Caco-2 (cell line): ENCODE measurements at regions not wholly inside any gene's neighbourhood (a gene's known extent, or its start where the extent isn't known, plus 50 kb on each side); places are given as distances from the start of the nearest gene placed in this dataset.

Experiments used
- BruUV-seq: library from RNA; stranded (reverse); fragments of 400-500 nt; replicated peaks from 2 replicates; lab custom pipeline; 2021; lab: Mats Ljungman, UMichigan
- CTCF ChIA-PET: fragments of 300-600 bp; sonication (Branson Sonifier 250); formaldehyde crosslinking; loops from one replicate; lab custom pipeline; 2022; ENCODE audit warnings: antibody characterized with exemption; lab: Charles Lee
- POLR2A ChIA-PET: fragments of 300-600 bp; sonication (Branson Sonifier 250); formaldehyde crosslinking; loops from one replicate; lab custom pipeline; 2022; ENCODE audit warnings: antibody characterized with exemption; lab: Charles Lee
- DNase-seq, 2 experiments: peaks; one replicate each; pipeline versions ENCODE4 v3.0.0 to v3.0.0-alpha.2; 2020 to 2022
- H3K27me3 ChIP-seq: replicated peaks from 2 replicates; pipeline ENCODE4 v1.6.0; 2011; ENCODE audit warnings: low read length; ENCODE audit not compliant: control insufficient read depth, insufficient read depth
- H3K36me3 ChIP-seq: 2 replicates; pipeline ENCODE4 v1.5.1; 2011; ENCODE audit warnings: low read length; ENCODE audit not compliant: control insufficient read depth, insufficient read depth
- H3K4me1 ChIP-seq: fragments of 250-450 bp; sonication (Bioruptor Pico); 2 replicates; pipeline ENCODE4 v1.5.1; 2020; ENCODE audit warnings: mild to moderate bottlenecking
- H3K4me3 ChIP-seq: 2 replicates; pipeline ENCODE4 v1.5.1; 2011; ENCODE audit warnings: low read depth, mild to moderate bottlenecking, control low read depth, low read length
- H3K9me3 ChIP-seq: fragments of 250-450 bp; sonication (Bioruptor Pico); 2 replicates; pipeline ENCODE4 v1.5.1; 2020; ENCODE audit warnings: mild to moderate bottlenecking, moderate library complexity
- H3K27ac Mint-ChIP-seq: one replicate; pipeline ENCODE4 v1.8.0; 2022; ENCODE audit warnings: mixed read lengths; ENCODE audit not compliant: unreplicated experiment
- H3K27me3 Mint-ChIP-seq: one replicate; pipeline ENCODE4 v1.8.0; 2022; ENCODE audit warnings: mixed read lengths; ENCODE audit not compliant: insufficient read depth, unreplicated experiment
- H3K36me3 Mint-ChIP-seq: one replicate; pipeline ENCODE4 v1.8.0; 2022; ENCODE audit warnings: mild to moderate bottlenecking, mixed read lengths; ENCODE audit not compliant: insufficient read depth, unreplicated experiment
- H3K4me1 Mint-ChIP-seq: one replicate; pipeline ENCODE4 v1.8.0; 2022; ENCODE audit warnings: low read depth, mixed read lengths; ENCODE audit not compliant: unreplicated experiment
- H3K4me3 Mint-ChIP-seq: one replicate; pipeline ENCODE4 v1.8.0; 2022; ENCODE audit warnings: mild to moderate bottlenecking, moderate library complexity, mixed read lengths; ENCODE audit not compliant: unreplicated experiment
- H3K9me3 Mint-ChIP-seq: one replicate; pipeline ENCODE4 v1.8.0; 2022; ENCODE audit warnings: mixed read lengths; ENCODE audit not compliant: unreplicated experiment
- intact Hi-C: fragments of 100-400 bp; cut with micrococcal nuclease; formaldehyde crosslinking; loops from one replicate; pipeline ENCODE4 v1.10.0; 2022; ENCODE audit not compliant: unreplicated experiment
- TF ChIP-seq, protein P1 (sequence below), 2 experiments: fragments of 200-600 bp in 1 of 2; IDR thresholded peaks; 1 replicate in 1 of 2; 2 replicates in 1 of 2; pipeline versions ENCODE4 v1.5.1 to v1.8.0; 2011 to 2022; ENCODE audit warnings: antibody characterized with exemption in 1 of 2, control low read depth in 1 of 2, inconsistent platforms in 1 of 2, low read depth in 1 of 2, low read length in 1 of 2, mild to moderate bottlenecking in 1 of 2, moderate library complexity in 1 of 2; ENCODE audit not compliant: insufficient read depth in 1 of 2, severe bottlenecking in 1 of 2, unreplicated experiment in 1 of 2

GRCh38 chr3:74664606-74665005 is 50.1 kb upstream of the CNTN3 start:
- no peaks in the 10 kb centered on the region for H3K27me3 ChIP-seq
- H3K4me1 Mint-ChIP-seq, result no peaks in the 10 kb centered on the region
- H3K4me3 Mint-ChIP-seq, result no peak overlapping the region
- no peaks in the 10 kb centered on the region for H3K36me3 ChIP-seq
- H3K4me3 ChIP-seq, result no peak overlapping the region
- intact Hi-C loops, result no loop called here
- TF ChIP-seq, protein P1, sequence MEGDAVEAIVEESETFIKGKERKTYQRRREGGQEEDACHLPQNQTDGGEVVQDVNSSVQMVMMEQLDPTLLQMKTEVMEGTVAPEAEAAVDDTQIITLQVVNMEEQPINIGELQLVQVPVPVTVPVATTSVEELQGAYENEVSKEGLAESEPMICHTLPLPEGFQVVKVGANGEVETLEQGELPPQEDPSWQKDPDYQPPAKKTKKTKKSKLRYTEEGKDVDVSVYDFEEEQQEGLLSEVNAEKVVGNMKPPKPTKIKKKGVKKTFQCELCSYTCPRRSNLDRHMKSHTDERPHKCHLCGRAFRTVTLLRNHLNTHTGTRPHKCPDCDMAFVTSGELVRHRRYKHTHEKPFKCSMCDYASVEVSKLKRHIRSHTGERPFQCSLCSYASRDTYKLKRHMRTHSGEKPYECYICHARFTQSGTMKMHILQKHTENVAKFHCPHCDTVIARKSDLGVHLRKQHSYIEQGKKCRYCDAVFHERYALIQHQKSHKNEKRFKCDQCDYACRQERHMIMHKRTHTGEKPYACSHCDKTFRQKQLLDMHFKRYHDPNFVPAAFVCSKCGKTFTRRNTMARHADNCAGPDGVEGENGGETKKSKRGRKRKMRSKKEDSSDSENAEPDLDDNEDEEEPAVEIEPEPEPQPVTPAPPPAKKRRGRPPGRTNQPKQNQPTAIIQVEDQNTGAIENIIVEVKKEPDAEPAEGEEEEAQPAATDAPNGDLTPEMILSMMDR (IDR thresholded peaks at IDR 0.05; ENCODE audit: insufficient read depth in 1 of 2, low read depth in 1 of 2, low read length in 1 of 2, severe bottlenecking in 1 of 2, unreplicated experiment in 1 of 2), result no peak
- POLR2A ChIA-PET, result no interaction called here
- H3K4me1 ChIP-seq, result no peaks in the 10 kb centered on the region
- 0 out of 2 replicates have a peak, but pooled peaks cover 9% of the 10 kb centered on the region for H3K9me3 ChIP-seq
- CTCF ChIA-PET, result no interaction called here
- H3K27me3 Mint-ChIP-seq, result no peaks in the 10 kb centered on the region
- peaks cover 22% of the 10 kb centered on the region for H3K9me3 Mint-ChIP-seq
- H3K36me3 Mint-ChIP-seq, result no peaks in the 10 kb centered on the region
- H3K27ac Mint-ChIP-seq, result no peak overlapping the region
- no peak for DNase-seq
- no TSS peak for BruUV-seq
